ENCODE measurements at regions not wholly inside any gene's neighbourhood (a gene's known extent, or its start where the extent isn't known, plus 50 kb on each side); places are given as distances from the start of the nearest gene placed in this dataset.

DNA sequence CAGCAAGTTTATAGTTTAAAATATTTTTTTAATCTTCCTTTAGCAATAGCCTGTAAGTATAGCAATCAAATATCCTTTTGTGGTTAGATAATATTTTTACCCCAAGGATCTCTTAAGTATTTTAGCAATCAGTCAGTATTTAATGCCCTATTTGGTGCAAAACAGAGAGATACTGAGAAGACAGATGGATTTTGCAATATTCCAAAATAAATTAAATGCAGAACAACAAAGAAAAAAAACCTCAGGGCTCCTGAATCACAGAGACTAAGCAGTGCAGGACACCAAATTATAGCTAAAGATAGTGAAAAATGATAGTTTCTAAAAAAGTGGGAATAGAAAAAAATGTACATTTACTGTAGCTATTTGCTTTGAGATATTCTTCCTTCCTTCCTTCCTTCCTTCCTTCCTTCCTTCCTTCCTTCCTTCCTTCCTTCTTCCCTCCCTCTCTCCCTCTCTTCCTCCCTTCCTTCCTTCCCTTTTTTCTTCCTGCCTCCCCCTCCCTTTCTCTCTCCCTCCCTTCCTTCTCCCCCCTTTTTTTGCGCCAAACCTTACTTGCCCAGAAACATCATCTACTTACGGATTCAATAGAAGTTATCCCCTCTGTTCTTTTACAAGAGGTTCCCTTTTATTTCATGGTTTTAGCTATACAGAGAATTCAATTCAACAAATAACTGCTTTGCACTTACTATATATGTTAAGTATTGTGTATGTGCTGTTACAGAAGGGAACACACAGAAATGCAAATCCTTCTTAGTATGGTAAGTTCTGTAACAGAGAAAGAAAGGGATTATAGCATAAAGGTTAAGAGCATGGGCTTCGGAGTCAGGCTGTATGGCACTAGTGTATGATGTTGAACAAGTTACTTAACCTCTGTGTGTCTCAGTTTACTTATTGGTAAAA is 219.0 kb downstream of the CPE start:
- Mint-ChIP-seq H3K27me3 (no peaks in the 10 kb centered on the region), H3K36me3 (ENCODE audit: low read depth) (no peaks in the 10 kb centered on the region), H3K4me3 (no peak overlapping the region), H3K4me1 (no peaks in the 10 kb centered on the region), H3K27ac (no peak overlapping the region)
- H3K9me3 ChIP-seq (ENCODE audit: control insufficient read depth, low read length, poor library complexity, severe bottlenecking): no peaks in the 10 kb centered on the region
- no peak for DNase-seq
- no peak for ATAC-seq

DNA sequence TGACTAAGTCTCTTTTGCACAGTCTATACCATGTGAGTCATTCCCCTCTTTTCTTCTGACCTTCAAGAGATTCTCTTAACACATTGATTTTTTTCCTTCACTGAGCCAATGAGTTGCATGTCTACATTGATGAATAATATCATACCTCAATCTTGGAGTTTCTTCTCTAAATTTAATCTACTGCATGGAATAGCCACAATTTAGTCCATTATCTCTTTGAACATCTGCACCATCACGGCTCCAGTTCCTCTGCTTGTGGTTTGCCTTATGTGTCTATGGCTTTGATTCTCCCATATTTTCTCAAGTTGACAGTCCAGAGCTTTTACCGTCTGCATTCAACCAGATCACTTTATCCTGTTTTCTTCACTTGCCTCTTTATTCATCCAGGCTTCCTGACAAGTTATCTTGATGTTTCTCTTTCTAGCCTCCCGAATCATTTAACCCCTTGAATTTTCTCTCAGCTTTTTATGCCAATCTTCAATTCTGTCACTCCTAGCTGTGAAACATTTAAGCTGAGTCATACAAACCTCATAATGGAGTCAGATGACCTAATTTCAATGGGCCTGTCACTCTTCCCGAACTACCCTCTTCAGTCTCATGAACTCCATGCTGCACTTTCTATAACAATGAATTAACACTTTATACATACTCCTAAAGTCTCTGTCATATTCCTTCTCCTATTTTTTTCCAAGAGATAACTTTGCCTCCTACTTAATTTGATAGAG is 222.3 kb downstream of the CPE start:
- Mint-ChIP-seq H3K36me3 (ENCODE audit: low read depth) (no peaks in the 10 kb centered on the region), H3K4me1 (no peaks in the 10 kb centered on the region), H3K27ac (no peak overlapping the region), H3K27me3 (no peaks in the 10 kb centered on the region), H3K4me3 (no peak overlapping the region)
- DNase-seq (no peak), ATAC-seq (no peak)
- no peaks in the 10 kb centered on the region for H3K9me3 ChIP-seq (ENCODE audit: control insufficient read depth, low read length, poor library complexity, severe bottlenecking)

- ATAC-seq: no peak
- H3K4me3 Mint-ChIP-seq: no peak overlapping the region
- no peak for DNase-seq
- no peaks in the 10 kb centered on the region for H3K27me3 Mint-ChIP-seq
- no peak overlapping the region for H3K27ac Mint-ChIP-seq
- no peaks in the 10 kb centered on the region for H3K4me1 Mint-ChIP-seq
- H3K9me3 ChIP-seq (ENCODE audit: control insufficient read depth, low read length, poor library complexity, severe bottlenecking): no peaks in the 10 kb centered on the region
- no peaks in the 10 kb centered on the region for H3K36me3 Mint-ChIP-seq (ENCODE audit: low read depth)
These were observed 223.8 kb downstream of the CPE start for GRCh38 chr4:165602621-165603020.

DNA sequence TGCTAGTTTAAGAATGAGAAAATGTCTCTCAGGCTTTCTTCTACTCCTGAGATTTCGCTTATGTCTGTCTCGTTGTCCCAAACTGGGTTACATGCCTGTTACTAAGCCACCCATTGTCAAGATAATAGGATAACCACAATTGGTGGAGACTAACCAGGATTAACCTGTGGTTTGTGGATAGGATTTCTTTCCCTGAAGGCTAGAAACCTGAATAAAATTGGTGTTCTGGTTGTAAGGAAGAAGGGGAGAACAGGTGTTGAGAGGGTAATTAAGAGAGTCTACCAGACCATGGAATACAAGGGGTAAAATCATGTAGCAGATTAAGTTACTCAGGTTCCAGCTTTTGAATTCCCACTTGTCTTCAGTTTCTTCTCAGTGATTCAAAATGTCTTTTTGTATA is 225.4 kb downstream of the CPE start:
- ATAC-seq (no peak), DNase-seq (no peak)
- H3K4me3 Mint-ChIP-seq: no peak overlapping the region
- no peaks in the 10 kb centered on the region for H3K36me3 Mint-ChIP-seq (ENCODE audit: low read depth)
- no peak overlapping the region for H3K27ac Mint-ChIP-seq
- H3K4me1 Mint-ChIP-seq: no peaks in the 10 kb centered on the region
- H3K9me3 ChIP-seq (ENCODE audit: control insufficient read depth, low read length, poor library complexity, severe bottlenecking): no peaks in the 10 kb centered on the region
- H3K27me3 Mint-ChIP-seq: no peaks in the 10 kb centered on the region

DNA sequence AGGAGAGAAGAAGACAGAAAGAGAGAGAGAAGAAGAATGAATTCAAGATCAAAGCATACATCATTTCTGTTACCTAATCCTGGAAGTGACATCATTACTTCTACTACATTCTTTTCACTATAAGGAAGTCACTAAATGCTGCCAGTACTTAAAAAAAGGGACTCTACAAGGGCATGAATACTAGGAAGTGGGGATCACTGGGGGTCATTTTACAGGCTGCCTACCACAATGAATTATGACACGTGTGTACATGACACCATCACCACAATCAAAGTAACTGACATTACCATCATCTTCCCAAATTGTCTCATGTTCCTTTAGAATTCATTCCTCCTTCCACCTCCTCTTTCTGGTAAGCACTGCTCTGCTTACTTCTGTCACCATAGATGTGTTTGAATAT is 227.0 kb downstream of the CPE start:
- ATAC-seq: no peak
- Mint-ChIP-seq H3K4me3 (no peak overlapping the region), H3K27me3 (no peaks in the 10 kb centered on the region), H3K36me3 (ENCODE audit: low read depth) (no peaks in the 10 kb centered on the region), H3K27ac (no peak overlapping the region), H3K4me1 (peaks cover under 1% of the 10 kb centered on the region)
- DNase-seq: no peak
- H3K9me3 ChIP-seq (ENCODE audit: control insufficient read depth, low read length, poor library complexity, severe bottlenecking): no peaks in the 10 kb centered on the region

GRCh38 chr4:165606465-165607205 is 227.8 kb downstream of the CPE start:
- Mint-ChIP-seq H3K4me1 (peaks cover 5% of the 10 kb centered on the region), H3K4me3 (no peak overlapping the region), H3K27me3 (no peaks in the 10 kb centered on the region), H3K27ac (no peak overlapping the region), H3K36me3 (ENCODE audit: low read depth) (no peaks in the 10 kb centered on the region)
- H3K9me3 ChIP-seq (ENCODE audit: control insufficient read depth, low read length, poor library complexity, severe bottlenecking): no peaks in the 10 kb centered on the region
- ATAC-seq: no peak
- no peak for DNase-seq

- H3K4me3 Mint-ChIP-seq: no peak overlapping the region
- no peaks in the 10 kb centered on the region for H3K9me3 ChIP-seq (ENCODE audit: control insufficient read depth, low read length, poor library complexity, severe bottlenecking)
- ATAC-seq: no peak
- peaks cover 5% of the 10 kb centered on the region for H3K4me1 Mint-ChIP-seq
- no peak for DNase-seq
- no peaks in the 10 kb centered on the region for H3K27me3 Mint-ChIP-seq
- H3K36me3 Mint-ChIP-seq (ENCODE audit: low read depth): no peaks in the 10 kb centered on the region
- H3K27ac Mint-ChIP-seq: no peak overlapping the region
These were observed 230.8 kb downstream of the CPE start for GRCh38 chr4:165609653-165610052.

DNA sequence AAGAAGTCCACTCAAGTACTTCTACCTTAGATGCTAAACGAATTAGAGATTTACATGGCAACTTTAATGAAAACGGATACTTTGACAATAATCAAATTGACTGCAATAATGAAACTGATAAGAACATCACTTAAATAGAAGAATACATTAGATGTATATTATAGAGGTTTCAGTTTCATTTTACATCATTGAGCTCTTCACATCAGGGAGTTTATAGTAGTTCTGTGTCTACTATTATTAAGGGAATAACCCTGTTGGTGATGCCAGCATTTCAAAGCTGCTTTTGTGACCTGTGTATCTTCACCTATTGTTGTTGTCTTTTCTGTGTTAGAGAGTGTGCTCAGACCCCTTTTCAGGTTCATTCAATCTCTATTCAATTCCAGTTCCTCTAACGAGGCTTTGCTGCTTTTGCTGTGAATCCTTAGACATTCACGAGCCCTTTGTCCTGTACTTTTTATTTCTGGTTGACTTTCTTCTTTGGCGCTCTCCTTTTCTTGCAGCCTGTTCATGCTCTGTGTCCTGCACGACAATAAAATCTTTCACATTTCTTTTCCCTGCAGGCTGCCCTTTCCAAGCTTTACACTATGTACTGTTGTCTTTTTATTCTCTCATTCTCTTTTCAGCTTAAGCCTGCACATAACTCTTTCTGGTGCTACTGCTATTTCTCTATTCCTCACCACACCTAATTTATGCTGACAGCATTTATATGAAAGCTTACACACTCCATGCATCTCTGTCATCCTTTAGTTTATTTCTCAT is 232.1 kb downstream of the CPE start:
- ATAC-seq (no peak), DNase-seq (no peak)
- no peaks in the 10 kb centered on the region for H3K36me3 Mint-ChIP-seq (ENCODE audit: low read depth)
- H3K9me3 ChIP-seq (ENCODE audit: control insufficient read depth, low read length, poor library complexity, severe bottlenecking): no peaks in the 10 kb centered on the region
- no peak overlapping the region for H3K27ac Mint-ChIP-seq
- H3K27me3 Mint-ChIP-seq: no peaks in the 10 kb centered on the region
- peaks cover 5% of the 10 kb centered on the region for H3K4me1 Mint-ChIP-seq
- peak overlapping the region; percentile 15 for H3K4me3 Mint-ChIP-seq

DNA sequence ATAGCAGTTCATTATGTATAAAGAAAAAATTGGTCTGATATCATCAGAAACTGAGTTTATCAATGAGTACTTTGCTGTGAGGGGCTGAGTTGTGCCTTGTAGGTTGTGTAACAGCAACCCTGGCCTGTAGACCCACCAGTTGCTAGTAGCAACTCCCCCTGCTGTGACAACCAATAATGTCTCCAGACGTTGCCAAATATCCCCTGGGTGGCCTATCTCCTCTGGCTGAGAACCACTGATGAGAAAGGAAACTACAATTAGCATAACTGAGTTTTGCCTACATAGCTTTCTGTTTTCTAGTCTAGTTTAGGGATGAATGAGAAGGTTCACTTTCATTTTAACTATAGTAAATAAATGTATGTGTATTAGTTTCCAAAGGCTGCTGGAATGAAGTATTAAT is 234.1 kb downstream of the CPE start:
- Mint-ChIP-seq H3K27me3 (no peaks in the 10 kb centered on the region), H3K4me3 (no peak overlapping the region), H3K27ac (no peak overlapping the region), H3K4me1 (peaks cover 5% of the 10 kb centered on the region), H3K36me3 (ENCODE audit: low read depth) (no peaks in the 10 kb centered on the region)
- ATAC-seq (no peak), DNase-seq (no peak)
- H3K9me3 ChIP-seq (ENCODE audit: control insufficient read depth, low read length, poor library complexity, severe bottlenecking): no peaks in the 10 kb centered on the region

- DNase-seq (no peak), ATAC-seq (no peak)
- Mint-ChIP-seq H3K36me3 (ENCODE audit: low read depth) (no peaks in the 10 kb centered on the region), H3K27ac (no peak overlapping the region), H3K4me1 (peaks cover 5% of the 10 kb centered on the region), H3K27me3 (no peaks in the 10 kb centered on the region), H3K4me3 (no peak overlapping the region)
- H3K9me3 ChIP-seq (ENCODE audit: control insufficient read depth, low read length, poor library complexity, severe bottlenecking): no peaks in the 10 kb centered on the region
These were observed 234.8 kb downstream of the CPE start for GRCh38 chr4:165613581-165613980.

- H3K36me3 Mint-ChIP-seq (ENCODE audit: low read depth): no peaks in the 10 kb centered on the region
- no peaks in the 10 kb centered on the region for H3K9me3 ChIP-seq (ENCODE audit: control insufficient read depth, low read length, poor library complexity, severe bottlenecking)
- no peak overlapping the region for H3K4me3 Mint-ChIP-seq
- no peaks in the 10 kb centered on the region for H3K27me3 Mint-ChIP-seq
- DNase-seq (no peak), ATAC-seq (no peak)
- no peak overlapping the region for H3K27ac Mint-ChIP-seq
- H3K4me1 Mint-ChIP-seq: no peaks in the 10 kb centered on the region
These were observed 242.1 kb downstream of the CPE start for GRCh38 chr4:165620913-165621312.

GRCh38 chr4:165621983-165622382 is 243.2 kb downstream of the CPE start:
- DNase-seq: no peak
- Mint-ChIP-seq H3K4me1 (no peaks in the 10 kb centered on the region), H3K4me3 (no peak overlapping the region), H3K36me3 (ENCODE audit: low read depth) (no peaks in the 10 kb centered on the region), H3K27ac (no peak overlapping the region), H3K27me3 (no peaks in the 10 kb centered on the region)
- H3K9me3 ChIP-seq (ENCODE audit: control insufficient read depth, low read length, poor library complexity, severe bottlenecking): no peaks in the 10 kb centered on the region
- no peak for ATAC-seq

GRCh38 chr4:165625281-165625680 is 246.5 kb downstream of the CPE start:
- no peak overlapping the region for H3K4me3 Mint-ChIP-seq
- H3K27me3 Mint-ChIP-seq: no peaks in the 10 kb centered on the region
- no peak for ATAC-seq
- no peaks in the 10 kb centered on the region for H3K36me3 Mint-ChIP-seq (ENCODE audit: low read depth)
- no peak for DNase-seq
- H3K4me1 Mint-ChIP-seq: no peaks in the 10 kb centered on the region
- H3K9me3 ChIP-seq (ENCODE audit: control insufficient read depth, low read length, poor library complexity, severe bottlenecking): no peaks in the 10 kb centered on the region
- H3K27ac Mint-ChIP-seq: no peak overlapping the region
